Effector memory CD8-positive, alpha-beta T cell (primary cell): ENCODE measurements at regions not wholly inside any gene's neighbourhood (a gene's known extent, or its start where the extent isn't known, plus 50 kb on each side); places are given as distances from the start of the nearest gene placed in this dataset.

Experiments
- ATAC-seq: fragments of 150-1000 bp; cut with Tn5 transposase; replicated peaks from 2 replicates; pipeline ENCODE4 v1.10.0; 2021; ENCODE audit warnings: mild to moderate bottlenecking, moderate library complexity
- DNase-seq, 3 experiments: peaks; one replicate each; pipeline ENCODE4 v3.0.0; 2021
- H3K27ac Mint-ChIP-seq, 2 donors: one replicate each; pipeline ENCODE4 v1.8.0; 2022; ENCODE audit warnings: mild to moderate bottlenecking in 2 of 2, mixed read lengths in 2 of 2, moderate library complexity in 2 of 2
- H3K27me3 Mint-ChIP-seq, 2 donors: one replicate each; pipeline ENCODE4 v1.8.0; 2022; ENCODE audit warnings: mixed read lengths in 2 of 2
- H3K36me3 Mint-ChIP-seq: one replicate; pipeline ENCODE4 v1.8.0; 2022; ENCODE audit warnings: mild to moderate bottlenecking, moderate library complexity, mixed read lengths; ENCODE audit not compliant: insufficient read depth
- H3K4me1 Mint-ChIP-seq, 2 donors: one replicate each; pipeline ENCODE4 v1.8.0; 2022; ENCODE audit warnings: low read depth in 2 of 2, mixed read lengths in 2 of 2
- H3K4me3 Mint-ChIP-seq, 2 donors: one replicate each; pipeline ENCODE4 v1.8.0; 2022; ENCODE audit warnings: mild to moderate bottlenecking in 2 of 2, mixed read lengths in 2 of 2, moderate library complexity in 2 of 2
- H3K9me3 Mint-ChIP-seq, 2 donors: one replicate each; pipeline ENCODE4 v1.8.0; 2022; ENCODE audit warnings: mixed read lengths in 2 of 2

DNA sequence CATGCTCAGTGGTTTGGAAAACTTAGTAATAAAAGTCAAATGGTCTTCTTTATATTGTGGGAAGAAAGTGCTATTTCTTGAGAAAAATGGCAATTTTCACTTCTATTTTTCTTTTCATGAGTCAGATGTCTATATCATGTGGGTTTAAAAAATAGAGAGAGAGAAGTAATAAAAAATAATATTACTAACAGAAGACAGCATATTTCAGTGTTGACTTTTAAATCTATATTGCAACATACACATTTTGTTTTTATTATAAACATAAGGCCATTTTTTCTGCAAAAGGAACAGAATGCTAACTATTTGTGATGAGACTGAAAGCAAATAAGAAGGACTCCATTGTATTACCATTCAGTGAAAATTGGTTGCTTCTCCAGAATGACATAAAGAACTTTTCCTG, 135.1 kb upstream of the CNR1 start:
- H3K27me3 Mint-ChIP-seq: peaks cover 7 to 29% of the 10 kb centered on the region in 2 donors
- no peaks in the 10 kb centered on the region for H3K4me1 Mint-ChIP-seq
- H3K27ac Mint-ChIP-seq: no peak overlapping the region
- H3K9me3 Mint-ChIP-seq: peaks cover 0 to 2% of the 10 kb centered on the region in 2 donors
- ATAC-seq (no peak), DNase-seq (no peak)
- H3K4me3 Mint-ChIP-seq: no peak overlapping the region
- no peaks in the 10 kb centered on the region for H3K36me3 Mint-ChIP-seq

DNA sequence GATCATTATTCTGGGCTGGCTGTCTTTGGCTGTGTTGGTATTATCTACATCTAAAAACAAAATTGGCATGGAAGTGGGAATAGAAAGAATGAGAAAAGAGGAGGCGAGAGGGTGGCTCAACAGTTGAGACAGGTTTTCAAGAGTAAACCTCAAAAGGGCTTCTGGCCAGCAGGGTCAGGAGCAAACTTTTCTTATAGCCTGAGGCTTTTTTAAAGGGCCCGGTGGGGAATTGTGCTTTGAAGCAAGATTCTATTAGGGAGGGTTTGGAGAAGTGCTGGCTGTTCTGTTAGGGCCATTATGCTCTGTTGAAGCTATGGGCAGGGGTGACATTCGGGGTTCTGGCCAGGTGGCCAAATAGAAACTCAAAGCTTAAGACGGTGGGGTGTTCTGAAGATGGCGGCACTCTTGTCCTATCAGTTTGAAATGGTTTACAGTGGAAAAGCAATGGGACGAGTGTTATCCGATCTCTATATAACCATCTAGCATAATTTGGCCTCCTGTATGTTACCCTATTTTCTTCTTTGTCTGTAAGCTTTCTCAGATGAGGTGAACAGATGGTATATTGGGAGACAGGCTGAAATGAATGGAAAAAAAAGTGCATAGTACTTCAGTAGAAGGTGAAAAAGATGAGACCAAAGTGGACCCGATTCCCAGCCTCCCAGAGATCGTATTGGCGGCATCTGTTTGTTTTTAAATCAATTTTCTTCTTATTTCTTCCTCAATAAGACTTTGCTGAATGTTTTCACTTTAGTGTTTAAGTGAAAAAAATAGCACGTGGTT, 132.1 kb upstream of the CNR1 start:
- H3K27me3 Mint-ChIP-seq: peaks cover 12 to 29% of the 10 kb centered on the region in 2 donors
- H3K4me1 Mint-ChIP-seq: no peaks in the 10 kb centered on the region
- DNase-seq (no peak), ATAC-seq (no peak)
- peaks cover 0 to 1% of the 10 kb centered on the region in 2 donors for H3K9me3 Mint-ChIP-seq
- no peaks in the 10 kb centered on the region for H3K36me3 Mint-ChIP-seq
- no peak overlapping the region for H3K27ac Mint-ChIP-seq
- no peak overlapping the region for H3K4me3 Mint-ChIP-seq

DNA sequence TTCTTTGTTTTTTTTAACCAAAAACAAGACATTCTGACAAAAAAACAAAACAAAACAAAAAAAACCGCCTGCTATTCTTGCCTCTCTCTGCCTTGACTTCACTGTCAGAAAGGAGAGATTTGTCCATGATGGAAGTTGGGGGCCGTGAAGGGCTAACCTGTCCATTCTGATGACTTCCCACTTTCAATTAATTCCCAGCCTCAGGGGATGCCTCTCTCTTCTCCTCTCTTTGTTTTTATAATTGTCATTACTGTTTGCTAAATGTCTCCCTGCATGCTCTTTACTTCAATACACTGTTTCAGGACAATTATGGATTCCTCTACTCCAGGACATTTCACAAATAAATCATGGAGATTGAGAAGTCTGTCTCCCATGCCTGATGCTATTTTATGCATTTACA, 130.5 kb upstream of the CNR1 start:
- no peaks in the 10 kb centered on the region for H3K9me3 Mint-ChIP-seq
- DNase-seq: no peak
- no peaks in the 10 kb centered on the region for H3K4me1 Mint-ChIP-seq
- H3K27me3 Mint-ChIP-seq: peaks cover 12 to 17% of the 10 kb centered on the region in 2 donors
- ATAC-seq: no peak
- no peak overlapping the region for H3K27ac Mint-ChIP-seq
- H3K4me3 Mint-ChIP-seq: no peak overlapping the region
- H3K36me3 Mint-ChIP-seq: no peaks in the 10 kb centered on the region

DNA sequence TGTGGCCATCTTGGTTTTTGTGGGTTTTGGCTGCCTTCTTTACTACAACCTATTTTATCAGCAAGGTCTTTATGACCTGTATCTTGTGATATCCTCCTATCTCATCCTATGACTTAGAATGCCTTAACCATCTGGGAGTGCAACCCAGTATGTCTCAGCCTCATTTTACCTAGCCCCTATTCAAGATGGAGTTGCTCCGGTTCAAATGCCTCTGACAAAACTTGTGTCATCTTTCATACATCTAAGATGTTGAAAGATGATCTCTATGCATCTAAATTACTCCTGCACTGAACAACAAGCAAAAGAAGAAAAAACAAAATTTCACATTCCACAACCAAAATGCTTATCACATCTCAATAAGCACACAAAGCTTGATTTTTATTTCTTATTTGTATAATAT, 129.5 kb upstream of the CNR1 start:
- no peak overlapping the region for H3K27ac Mint-ChIP-seq
- no peak overlapping the region for H3K4me3 Mint-ChIP-seq
- no peaks in the 10 kb centered on the region for H3K9me3 Mint-ChIP-seq
- H3K27me3 Mint-ChIP-seq: peaks cover 14 to 16% of the 10 kb centered on the region in 2 donors
- ATAC-seq (no peak), DNase-seq (no peak)
- no peaks in the 10 kb centered on the region for H3K36me3 Mint-ChIP-seq
- no peaks in the 10 kb centered on the region for H3K4me1 Mint-ChIP-seq

DNA sequence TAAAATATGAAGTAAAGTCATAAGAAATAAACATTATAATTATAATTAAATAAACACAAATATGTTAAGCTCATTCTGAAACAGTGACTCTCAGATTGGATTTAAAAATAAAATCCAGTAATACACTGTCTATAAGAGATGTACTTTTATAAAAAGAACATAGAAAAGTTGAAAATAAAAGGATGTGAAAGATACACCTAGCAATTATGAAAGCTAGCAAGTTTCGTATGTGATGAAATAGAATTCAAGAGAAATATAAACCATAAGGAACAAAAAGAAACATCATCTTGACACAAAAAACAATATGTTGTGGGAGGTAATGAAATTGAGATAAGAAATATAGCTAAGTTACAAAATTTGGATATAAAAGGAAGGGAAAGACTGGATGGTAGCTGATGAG, 128.6 kb upstream of the CNR1 start:
- ATAC-seq (no peak), DNase-seq (no peak)
- no peaks in the 10 kb centered on the region for H3K9me3 Mint-ChIP-seq
- no peaks in the 10 kb centered on the region for H3K36me3 Mint-ChIP-seq
- H3K4me1 Mint-ChIP-seq: no peaks in the 10 kb centered on the region
- H3K27ac Mint-ChIP-seq: no peak overlapping the region
- no peak overlapping the region for H3K4me3 Mint-ChIP-seq
- H3K27me3 Mint-ChIP-seq: peaks cover 14 to 18% of the 10 kb centered on the region in 2 donors

DNA sequence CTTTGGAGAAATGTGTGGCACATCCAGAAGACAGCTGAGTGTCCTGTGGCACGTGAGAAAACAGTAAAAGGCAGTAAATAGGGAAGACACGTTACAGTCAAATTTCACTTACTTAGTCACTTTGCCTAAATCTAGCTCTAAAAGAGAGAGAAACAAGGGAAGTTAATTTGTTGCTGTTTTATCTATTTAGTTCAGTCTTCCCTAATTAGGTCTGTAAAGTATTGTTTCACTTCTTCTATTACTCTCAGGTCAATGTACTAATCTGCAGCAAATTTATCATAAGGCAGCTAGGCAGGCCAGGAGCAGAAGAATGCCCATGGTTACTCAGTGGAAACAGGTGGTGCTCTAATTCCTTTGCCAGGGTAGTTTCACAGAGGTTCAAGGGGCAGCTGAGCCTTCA, 124.3 kb upstream of the CNR1 start:
- Mint-ChIP-seq H3K27ac (no peak overlapping the region), H3K9me3 (peaks cover 0 to 6% of the 10 kb centered on the region in 2 donors), H3K4me1 (no peaks in the 10 kb centered on the region), H3K4me3 (no peak overlapping the region), H3K27me3 (peaks cover 0 to 18% of the 10 kb centered on the region in 2 donors), H3K36me3 (no peaks in the 10 kb centered on the region)
- DNase-seq (no peak), ATAC-seq (no peak)

DNA sequence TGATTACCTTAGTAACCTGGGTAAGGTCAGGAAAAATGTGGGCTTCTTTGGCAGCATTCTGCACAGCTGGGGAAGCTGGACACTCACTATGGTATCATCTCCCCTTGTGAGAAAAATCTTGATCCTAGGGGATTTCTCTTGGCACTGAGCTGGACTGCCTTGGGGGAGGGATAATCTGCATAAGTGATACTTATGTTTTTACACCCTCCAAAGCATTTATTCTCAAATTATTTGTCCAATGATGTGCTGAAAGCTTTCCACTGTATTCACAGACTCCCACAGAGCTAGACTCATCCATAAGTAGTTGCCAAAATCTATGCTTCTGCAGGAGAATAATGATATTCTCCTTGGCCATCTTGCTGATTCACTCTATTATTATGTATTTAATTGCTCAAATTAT, 121.5 kb upstream of the CNR1 start:
- DNase-seq (no peak), ATAC-seq (no peak)
- H3K9me3 Mint-ChIP-seq: peaks cover 0 to 6% of the 10 kb centered on the region in 2 donors
- H3K4me1 Mint-ChIP-seq: no peaks in the 10 kb centered on the region
- H3K4me3 Mint-ChIP-seq: no peak overlapping the region
- peaks cover 0 to 13% of the 10 kb centered on the region in 2 donors for H3K27me3 Mint-ChIP-seq
- H3K36me3 Mint-ChIP-seq: no peaks in the 10 kb centered on the region
- no peak overlapping the region for H3K27ac Mint-ChIP-seq

DNA sequence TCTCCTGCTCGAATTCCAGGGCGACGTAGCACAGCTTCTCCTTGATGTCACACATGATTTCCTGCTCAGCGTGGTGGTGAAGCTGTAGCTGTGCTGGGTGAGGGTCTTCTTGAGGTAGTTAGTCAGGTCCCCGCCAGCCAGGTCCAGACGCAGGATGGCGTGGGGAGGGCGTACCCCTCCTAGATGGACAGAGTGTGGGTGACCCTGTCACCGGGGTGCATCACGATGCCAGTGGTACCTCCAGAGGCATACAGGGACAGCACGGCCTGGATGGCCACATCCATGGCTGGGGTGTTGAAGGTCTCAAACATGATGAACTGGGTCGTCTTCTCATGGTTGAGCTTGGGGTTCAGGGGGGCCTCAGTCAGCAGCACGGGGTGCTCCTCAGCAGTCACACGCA, 110.2 kb upstream of the CNR1 start:
- Mint-ChIP-seq H3K36me3 (peaks cover 3% of the 10 kb centered on the region), H3K4me3 (no peak overlapping the region), H3K9me3 (peaks cover 0 to 2% of the 10 kb centered on the region in 2 donors), H3K4me1 (no peaks in the 10 kb centered on the region), H3K27me3 (peaks cover 0 to under 1% of the 10 kb centered on the region in 2 donors), H3K27ac (no peak overlapping the region)
- ATAC-seq (no peak), DNase-seq (no peak)

DNA sequence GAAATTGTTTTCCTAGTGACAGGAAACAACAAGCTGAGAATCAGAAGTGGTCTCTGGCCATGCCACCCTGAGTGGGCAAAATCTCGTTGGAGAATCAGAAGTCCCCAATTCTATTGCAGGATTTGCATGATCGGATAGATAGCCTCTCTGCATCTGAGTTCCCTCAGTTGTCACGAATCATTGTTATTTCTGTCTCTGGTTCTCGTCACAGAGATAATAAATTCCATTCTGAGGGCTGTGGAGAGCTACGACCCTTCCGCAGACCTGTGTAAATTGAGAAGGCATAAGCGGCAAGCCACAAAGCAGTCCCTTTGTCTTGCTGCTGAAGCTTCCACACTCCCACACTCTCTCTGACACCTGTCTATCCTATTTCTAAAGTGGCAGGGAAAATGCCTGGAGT, 102.4 kb upstream of the CNR1 start:
- Mint-ChIP-seq H3K4me3 (no peak overlapping the region), H3K27ac (no peak overlapping the region), H3K9me3 (no peaks in the 10 kb centered on the region), H3K4me1 (no peaks in the 10 kb centered on the region), H3K36me3 (no peaks in the 10 kb centered on the region), H3K27me3 (peaks cover 12% of the 10 kb centered on the region in 2 donors)
- no peak for DNase-seq
- ATAC-seq: no peak

DNA sequence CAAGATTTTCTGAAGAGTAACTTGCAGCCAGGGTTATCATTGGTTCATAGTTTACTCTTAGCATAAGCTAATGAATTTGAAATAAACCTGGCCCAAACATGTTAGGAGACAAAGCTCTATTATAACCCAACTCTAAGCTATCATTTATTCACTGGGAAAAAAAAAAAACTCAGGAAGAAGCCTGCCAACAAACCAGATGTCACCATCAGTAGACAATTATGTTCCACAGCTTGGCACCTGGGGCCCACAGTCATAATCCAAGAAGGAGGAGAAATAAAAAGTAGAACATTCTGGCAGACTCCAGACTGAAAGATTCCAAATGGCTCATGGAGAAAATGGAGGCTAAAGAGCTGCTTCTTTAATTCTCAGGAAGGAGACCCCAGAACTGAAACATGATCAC, 100.0 kb upstream of the CNR1 start:
- Mint-ChIP-seq H3K27me3 (peaks cover 15 to 18% of the 10 kb centered on the region in 2 donors), H3K9me3 (no peaks in the 10 kb centered on the region), H3K4me1 (no peaks in the 10 kb centered on the region), H3K4me3 (no peak overlapping the region), H3K27ac (no peak overlapping the region), H3K36me3 (no peaks in the 10 kb centered on the region)
- no peak for DNase-seq
- no peak for ATAC-seq

DNA sequence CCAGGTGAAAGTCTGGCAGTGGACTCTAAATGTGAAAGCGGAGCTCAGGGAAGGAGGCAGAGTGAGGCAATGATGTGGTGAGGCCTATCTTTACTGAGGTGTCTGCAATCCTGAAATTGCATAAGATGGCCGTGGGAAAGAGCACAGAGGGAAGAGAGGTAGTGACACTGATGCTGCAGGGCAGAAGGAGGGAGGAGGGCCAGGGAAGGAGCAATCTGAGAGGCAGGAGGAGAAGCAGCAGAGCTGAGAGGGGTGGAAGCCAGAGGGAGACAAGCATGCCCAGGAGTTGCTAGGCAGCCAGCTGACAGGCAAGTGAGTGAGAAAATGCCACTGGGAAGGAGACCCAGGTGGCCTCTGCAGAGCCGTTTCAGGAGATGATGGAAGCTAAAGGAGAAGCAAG, 97.4 kb upstream of the CNR1 start:
- DNase-seq: no peak
- ATAC-seq: no peak
- no peaks in the 10 kb centered on the region for H3K4me1 Mint-ChIP-seq
- no peaks in the 10 kb centered on the region for H3K9me3 Mint-ChIP-seq
- no peak overlapping the region for H3K4me3 Mint-ChIP-seq
- H3K27me3 Mint-ChIP-seq: peaks cover 9 to 11% of the 10 kb centered on the region in 2 donors
- H3K36me3 Mint-ChIP-seq: no peaks in the 10 kb centered on the region
- no peak overlapping the region for H3K27ac Mint-ChIP-seq

DNA sequence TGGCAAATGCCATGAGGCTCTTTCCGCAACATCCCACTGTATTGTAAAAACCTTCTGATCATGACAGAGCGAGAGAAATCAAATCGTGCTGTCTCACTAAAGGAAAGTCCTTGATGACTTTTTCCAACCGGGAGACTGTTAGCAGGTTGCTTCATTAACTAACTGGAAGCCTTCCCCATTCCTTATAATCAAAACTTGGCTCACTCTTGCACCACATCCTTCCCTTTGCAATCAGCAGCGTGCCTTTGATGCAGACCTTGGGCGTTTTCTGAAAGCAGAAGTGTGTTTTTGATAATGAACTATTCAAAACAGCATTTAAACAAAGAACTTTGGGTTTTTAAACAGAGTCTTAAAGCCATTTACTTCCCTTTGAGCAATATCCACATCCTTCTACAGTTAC, 96.2 kb upstream of the CNR1 start:
- H3K27me3 Mint-ChIP-seq: peaks cover 9 to 11% of the 10 kb centered on the region in 2 donors
- no peaks in the 10 kb centered on the region for H3K36me3 Mint-ChIP-seq
- no peak overlapping the region for H3K27ac Mint-ChIP-seq
- no peaks in the 10 kb centered on the region for H3K4me1 Mint-ChIP-seq
- ATAC-seq (no peak), DNase-seq (no peak)
- H3K4me3 Mint-ChIP-seq: no peak overlapping the region
- H3K9me3 Mint-ChIP-seq: no peaks in the 10 kb centered on the region

DNA sequence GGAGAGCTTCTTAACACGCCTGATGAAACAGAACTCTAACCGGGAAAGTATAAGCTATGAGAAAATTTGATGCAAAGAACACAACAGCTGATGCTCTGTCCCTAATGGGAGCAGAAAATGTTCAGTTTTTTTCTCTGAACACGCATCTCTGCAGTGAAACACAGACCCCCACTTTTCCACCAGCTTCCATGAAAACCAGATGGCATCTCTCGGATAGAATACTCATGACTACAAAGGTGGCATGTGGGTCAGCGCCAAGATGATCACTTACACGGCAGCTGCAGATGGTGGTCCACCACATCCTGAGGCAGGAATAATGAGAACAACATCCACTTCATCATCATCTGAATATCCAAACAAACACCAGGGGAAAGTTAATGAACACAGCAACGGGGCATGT, 85.2 kb upstream of the CNR1 start:
- no peak overlapping the region for H3K4me3 Mint-ChIP-seq
- H3K9me3 Mint-ChIP-seq: peaks cover 0 to 6% of the 10 kb centered on the region in 2 donors
- H3K27ac Mint-ChIP-seq: no peak overlapping the region
- H3K36me3 Mint-ChIP-seq: peaks cover 3% of the 10 kb centered on the region
- no peak for DNase-seq
- ATAC-seq: no peak
- H3K4me1 Mint-ChIP-seq: no peaks in the 10 kb centered on the region
- H3K27me3 Mint-ChIP-seq: peaks cover 0 to 31% of the 10 kb centered on the region in 2 donors

DNA sequence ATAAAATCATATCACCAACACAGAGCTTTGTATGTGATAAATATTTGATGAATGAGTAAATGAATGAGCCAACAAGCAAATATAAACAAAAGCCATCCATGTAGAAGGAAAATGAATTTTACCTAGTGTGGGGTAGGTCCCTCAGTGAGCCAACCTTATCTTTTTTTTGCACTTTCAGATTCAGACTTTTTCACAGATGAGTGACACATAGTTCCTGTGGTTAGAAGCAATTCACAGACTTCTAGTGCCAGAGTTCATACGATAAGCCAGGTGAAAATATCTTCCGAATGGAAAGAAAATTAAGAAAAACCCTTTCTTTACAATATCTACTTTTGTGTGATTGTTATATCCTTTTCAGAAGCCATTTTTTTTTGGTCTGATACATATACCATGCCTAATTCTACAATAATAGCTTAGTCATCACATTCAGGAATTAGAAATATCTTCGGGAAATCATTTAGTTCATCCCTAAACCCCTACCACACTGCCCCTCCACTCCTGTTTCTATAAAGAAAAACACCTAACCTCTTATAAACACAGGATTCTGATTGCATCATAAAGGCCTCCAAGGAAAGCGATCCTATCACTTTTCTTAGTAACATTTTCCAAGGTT, 82.7 kb upstream of the CNR1 start:
- Mint-ChIP-seq H3K4me3 (no peak overlapping the region), H3K9me3 (no peaks in the 10 kb centered on the region), H3K4me1 (no peaks in the 10 kb centered on the region), H3K27me3 (peaks cover 16 to 42% of the 10 kb centered on the region in 2 donors), H3K36me3 (peaks cover 3% of the 10 kb centered on the region), H3K27ac (no peak overlapping the region)
- DNase-seq: no peak
- ATAC-seq: no peak
